ENCODE measurements at regions not wholly inside any gene's neighbourhood (a gene's known extent, or its start where the extent isn't known, plus 50 kb on each side); places are given as distances from the start of the nearest gene placed in this dataset.
"Not testable (repeated sequence)": the region's sequence is repeated elsewhere in the genome, so short reads cannot be mapped to it uniquely, and the experiment has no call there.

GRCh38 chr2:223273995-223274394 is 222.0 kb downstream of the KCNE4 start:
- DNase-seq (ENCODE audit: low read depth in 4 of 4, low spot score in 2 of 4): no peak

GRCh38 chr2:223282221-223282620 is 230.2 kb downstream of the KCNE4 start:
- DNase-seq (ENCODE audit: low read depth in 4 of 4, low spot score in 2 of 4): no peak

- DNase-seq (ENCODE audit: low read depth in 4 of 4, low spot score in 2 of 4): no peak
These were observed 231.3 kb downstream of the KCNE4 start for GRCh38 chr2:223283329-223283728.

- no peak for DNase-seq (ENCODE audit: low read depth in 4 of 4, low spot score in 2 of 4)
These were observed 231.8 kb downstream of the KCNE4 start for GRCh38 chr2:223283771-223284170.

- DNase-seq (ENCODE audit: low read depth in 4 of 4, low spot score in 2 of 4): no peak
These were observed 233.6 kb downstream of the KCNE4 start for GRCh38 chr2:223285370-223286265.

- DNase-seq (ENCODE audit: low read depth in 4 of 4, low spot score in 2 of 4): no peak
These were observed 242.8 kb downstream of the KCNE4 start for GRCh38 chr2:223294756-223295155.

- no peak for DNase-seq (ENCODE audit: low read depth in 4 of 4, low spot score in 2 of 4)
These were observed 245.8 kb downstream of the KCNE4 start for GRCh38 chr2:223297788-223298187.

GRCh38 chr2:223298329-223298728 is 246.3 kb downstream of the KCNE4 start:
- DNase-seq (ENCODE audit: low read depth in 4 of 4, low spot score in 2 of 4): not testable (repeated sequence)

GRCh38 chr2:223300326-223300725 is 248.3 kb downstream of the KCNE4 start:
- no peak for DNase-seq (ENCODE audit: low read depth in 4 of 4, low spot score in 2 of 4)

GRCh38 chr2:223306371-223306770 is 254.4 kb downstream of the KCNE4 start:
- DNase-seq (ENCODE audit: low read depth in 4 of 4, low spot score in 2 of 4): no peak

- no peak for DNase-seq (ENCODE audit: low read depth in 4 of 4, low spot score in 2 of 4)
These were observed 260.1 kb downstream of the KCNE4 start for GRCh38 chr2:223311889-223312680.

GRCh38 chr2:223313101-223313500 is 261.1 kb downstream of the KCNE4 start:
- DNase-seq (ENCODE audit: low read depth in 4 of 4, low spot score in 2 of 4): no peak

GRCh38 chr2:223314811-223315210 is 262.8 kb downstream of the KCNE4 start:
- no peak for DNase-seq (ENCODE audit: low read depth in 4 of 4, low spot score in 2 of 4)

- DNase-seq (ENCODE audit: low read depth in 4 of 4, low spot score in 2 of 4): no peak
These were observed 263.8 kb downstream of the KCNE4 start for GRCh38 chr2:223315813-223316212.

- no peak for DNase-seq (ENCODE audit: low read depth in 4 of 4, low spot score in 2 of 4)
These were observed 264.4 kb downstream of the KCNE4 start for GRCh38 chr2:223316342-223316741.

GRCh38 chr2:223319601-223320000 is 267.6 kb downstream of the KCNE4 start:
- no peak for DNase-seq (ENCODE audit: low read depth in 4 of 4, low spot score in 2 of 4)

- DNase-seq (ENCODE audit: low read depth in 4 of 4, low spot score in 2 of 4): no peak
These were observed 272.4 kb downstream of the KCNE4 start for GRCh38 chr2:223324402-223324801.

- no peak for DNase-seq (ENCODE audit: low read depth in 4 of 4, low spot score in 2 of 4)
These were observed 273.6 kb downstream of the SCG2 start for GRCh38 chr2:223328578-223328977.

- DNase-seq (ENCODE audit: low read depth in 4 of 4, low spot score in 2 of 4): not testable (repeated sequence)
These were observed 271.4 kb downstream of the SCG2 start for GRCh38 chr2:223330747-223331146.

GRCh38 chr2:223338016-223338415 is 264.1 kb downstream of the SCG2 start:
- DNase-seq (ENCODE audit: low read depth in 4 of 4, low spot score in 2 of 4): no peak

GRCh38 chr2:223357076-223357475 is 245.1 kb downstream of the SCG2 start:
- no peak for DNase-seq (ENCODE audit: low read depth in 4 of 4, low spot score in 2 of 4)

GRCh38 chr2:223363085-223363484 is 239.1 kb downstream of the SCG2 start:
- no peak for DNase-seq (ENCODE audit: low read depth in 4 of 4, low spot score in 2 of 4)
